ENCODE measurements at regions not wholly inside any gene's neighbourhood (a gene's known extent, or its start where the extent isn't known, plus 50 kb on each side); places are given as distances from the start of the nearest gene placed in this dataset.

GRCh38 chr12:5204831-5205230, 161.2 kb downstream of the KCNA5 start:
- no peaks in the 10 kb centered on the region for H3K27me3 ChIP-seq (ENCODE audit: control insufficient read depth in 4 of 4, insufficient read depth in 4 of 4, low read length in 3 of 4)
- DNase-seq (ENCODE audit: low spot score), result no peak
- no peak overlapping the region for H3K9ac ChIP-seq (ENCODE audit: low read depth in 1 of 2, low read length in 2 of 2)
- no peak overlapping the region for H3K27ac ChIP-seq (ENCODE audit: low read depth in 1 of 2, low read length in 2 of 2)
- TF ChIP-seq EGR1 (IDR thresholded peaks at IDR 0.05; ENCODE audit: low read depth in 2 of 2) (no peak), RAD21 (IDR thresholded peaks at IDR 0.05) (no peak), REST (IDR thresholded peaks at IDR 0.05) (no peak)
- WGBS, result 69% methylated on average over 4 of the region's 4 CpGs
- no peak overlapping the region for H3K4me3 ChIP-seq (ENCODE audit: low read depth in 1 of 3, low read length in 3 of 3)
- no peaks in the 10 kb centered on the region for H3K4me1 ChIP-seq (ENCODE audit: control insufficient read depth in 4 of 4, insufficient read depth in 4 of 4, low read length in 3 of 4)
- peaks cover 0 to 3% (median 0%) of the 10 kb centered on the region in 4 donors for H3K9me3 ChIP-seq (ENCODE audit: control insufficient read depth in 4 of 4, low read length in 3 of 4)
- no peaks in the 10 kb centered on the region for H3K36me3 ChIP-seq (ENCODE audit: control insufficient read depth in 4 of 4, insufficient read depth in 3 of 4, low read depth in 1 of 4, low read length in 3 of 4)

GRCh38 chr12:5206401-5207175, 162.9 kb downstream of the KCNA5 start:
- TF ChIP-seq RXRA (IDR thresholded peaks at IDR 0.05) (no peak), EGR1 (IDR thresholded peaks at IDR 0.05; ENCODE audit: low read depth in 2 of 2) (no peak), ATF3 (IDR thresholded peaks at IDR 0.05) (no peak), MAX (IDR thresholded peaks at IDR 0.05) (no peak), HNF4G (IDR thresholded peaks at IDR 0.05) (no peak), REST (IDR thresholded peaks at IDR 0.05) (no peak), SP1 (IDR thresholded peaks at IDR 0.05) (no peak), CTCF (IDR thresholded peaks at IDR 0.05; ENCODE audit: low read depth, low read length, missing input control) (no peak), RAD21 (IDR thresholded peaks at IDR 0.05) (no peak)
- no peaks in the 10 kb centered on the region for H3K4me1 ChIP-seq (ENCODE audit: control insufficient read depth in 4 of 4, insufficient read depth in 4 of 4, low read length in 3 of 4)
- no peaks in the 10 kb centered on the region for H3K27me3 ChIP-seq (ENCODE audit: control insufficient read depth in 4 of 4, insufficient read depth in 4 of 4, low read length in 3 of 4)
- no peak overlapping the region for H3K9ac ChIP-seq (ENCODE audit: low read depth in 1 of 2, low read length in 2 of 2)
- 89% methylated on average over 6 of the region's 6 CpGs for WGBS
- peaks cover 0 to 3% (median 0%) of the 10 kb centered on the region in 4 donors for H3K9me3 ChIP-seq (ENCODE audit: control insufficient read depth in 4 of 4, low read length in 3 of 4)
- no peak for DNase-seq (ENCODE audit: low spot score)
- no peak overlapping the region for H3K27ac ChIP-seq (ENCODE audit: low read depth in 1 of 2, low read length in 2 of 2)
- no peaks in the 10 kb centered on the region for H3K36me3 ChIP-seq (ENCODE audit: control insufficient read depth in 4 of 4, insufficient read depth in 3 of 4, low read depth in 1 of 4, low read length in 3 of 4)
- no peak overlapping the region for H3K4me3 ChIP-seq (ENCODE audit: low read depth in 1 of 3, low read length in 3 of 3)
